ENCODE measurements at regions not wholly inside any gene's neighbourhood (a gene's known extent, or its start where the extent isn't known, plus 50 kb on each side); places are given as distances from the start of the nearest gene placed in this dataset.

- TF ChIP-seq, protein P1, sequence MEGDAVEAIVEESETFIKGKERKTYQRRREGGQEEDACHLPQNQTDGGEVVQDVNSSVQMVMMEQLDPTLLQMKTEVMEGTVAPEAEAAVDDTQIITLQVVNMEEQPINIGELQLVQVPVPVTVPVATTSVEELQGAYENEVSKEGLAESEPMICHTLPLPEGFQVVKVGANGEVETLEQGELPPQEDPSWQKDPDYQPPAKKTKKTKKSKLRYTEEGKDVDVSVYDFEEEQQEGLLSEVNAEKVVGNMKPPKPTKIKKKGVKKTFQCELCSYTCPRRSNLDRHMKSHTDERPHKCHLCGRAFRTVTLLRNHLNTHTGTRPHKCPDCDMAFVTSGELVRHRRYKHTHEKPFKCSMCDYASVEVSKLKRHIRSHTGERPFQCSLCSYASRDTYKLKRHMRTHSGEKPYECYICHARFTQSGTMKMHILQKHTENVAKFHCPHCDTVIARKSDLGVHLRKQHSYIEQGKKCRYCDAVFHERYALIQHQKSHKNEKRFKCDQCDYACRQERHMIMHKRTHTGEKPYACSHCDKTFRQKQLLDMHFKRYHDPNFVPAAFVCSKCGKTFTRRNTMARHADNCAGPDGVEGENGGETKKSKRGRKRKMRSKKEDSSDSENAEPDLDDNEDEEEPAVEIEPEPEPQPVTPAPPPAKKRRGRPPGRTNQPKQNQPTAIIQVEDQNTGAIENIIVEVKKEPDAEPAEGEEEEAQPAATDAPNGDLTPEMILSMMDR (IDR thresholded peaks at IDR 0.05; ENCODE audit: low read depth, low read length), result no peak
- H3K36me3 ChIP-seq, result no peaks in the 10 kb centered on the region
- H3K4me1 ChIP-seq, result no peaks in the 10 kb centered on the region
- no peak for DNase-seq
- peaks cover 22% of the 10 kb centered on the region for H3K27me3 ChIP-seq
- H3K9me3 ChIP-seq, result no peaks in the 10 kb centered on the region
- H3K4me3 ChIP-seq (ENCODE audit: low read depth, low read length), result no peak overlapping the region
These were observed 50.2 kb upstream of the PDX1 start for GRCh38 chr13:27869436-27870095.
